Vagina (tissue), 2 donors: ENCODE measurements at regions not wholly inside any gene's neighbourhood (a gene's known extent, or its start where the extent isn't known, plus 50 kb on each side); places are given as distances from the start of the nearest gene placed in this dataset.

Experiments
- DNase-seq, 2 donors: peaks; one replicate each; pipeline ENCODE4 v3.0.0-alpha.2; 2017; ENCODE audit errors: extremely low spot score in 2 of 2
- H3K27ac ChIP-seq: fragments of 200-600 bp; sonication (generic); one replicate; pipeline ENCODE4 v1.5.1; 2019
- H3K27me3 ChIP-seq: fragments of 200-600 bp; sonication (generic); one replicate; pipeline ENCODE4 v1.5.1; 2019
- H3K36me3 ChIP-seq, 2 donors: fragments of 200-600 bp; sonication (generic); one replicate each; pipeline ENCODE4 v1.5.1; 2017 to 2019
- H3K4me1 ChIP-seq: fragments of 200-600 bp; sonication (generic); one replicate; pipeline ENCODE4 v1.5.1; 2019
- H3K4me3 ChIP-seq, 2 donors: fragments of 200-600 bp; sonication (generic); 1 replicate in 1 of 2; 2 replicates in 1 of 2; pipeline ENCODE4 v1.5.1; 2016 to 2019
- H3K9me3 ChIP-seq: fragments of 200-600 bp; sonication (generic); one replicate; pipeline ENCODE4 v1.5.1; 2019
- POLR2A ChIP-seq, 2 donors: fragments of 450-650 bp; IDR thresholded peaks; one replicate each; pipeline ENCODE4 v1.6.1; 2017; ENCODE audit warnings: antibody characterized with exemption in 2 of 2, mild to moderate bottlenecking in 2 of 2, moderate library complexity in 2 of 2
- POLR2AphosphoS5 ChIP-seq, 2 donors: sonication (generic); formaldehyde crosslinking; IDR thresholded peaks; one replicate each; pipeline ENCODE4 v1.9.0; 2017; ENCODE audit warnings: antibody characterized with exemption in 2 of 2, mild to moderate bottlenecking in 2 of 2, low read depth in 1 of 2; ENCODE audit not compliant: insufficient read depth in 1 of 2
- intact Hi-C: fragments of 100-400 bp; cut with DNase I; formaldehyde crosslinking; loops from one replicate; pipeline ENCODE4 v1.15.1; 2023
- TF ChIP-seq, protein P1 (sequence below), 3 experiments: fragments of 450-650 bp in 2 of 3; fragments of 200-600 bp in 1 of 3; sonication (generic) in 1 of 3; IDR thresholded peaks; one replicate each; pipeline ENCODE4 v1.5.1; 2017 to 2019; ENCODE audit warnings: antibody characterized with exemption in 3 of 3, mild to moderate bottlenecking in 2 of 3, moderate library complexity in 2 of 3

DNA sequence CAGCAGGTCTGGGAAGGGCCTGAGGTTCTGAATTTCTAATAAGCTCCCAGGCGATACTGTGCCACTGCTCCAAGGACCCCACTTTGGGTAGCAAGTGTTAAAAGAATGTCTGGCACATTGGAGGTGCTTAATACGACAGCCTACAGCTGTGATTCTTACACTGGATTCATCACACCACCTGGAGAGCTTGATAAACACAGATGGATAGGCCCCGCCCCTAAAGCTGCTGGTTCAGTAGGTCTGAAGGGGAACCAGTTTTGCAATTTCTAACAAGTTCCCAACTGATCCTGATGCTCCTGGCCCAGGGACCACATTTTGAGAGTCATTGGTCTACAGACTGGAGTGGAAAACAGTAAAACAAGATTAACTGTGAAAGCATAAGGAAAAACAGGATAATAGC lies 124.8 kb upstream of the ST8SIA2 start:
- intact Hi-C loops = no loop called here
- no peaks in the 10 kb centered on the region for H3K27me3 ChIP-seq
- H3K36me3 ChIP-seq = no peaks in the 10 kb centered on the region
- no peak overlapping the region for H3K4me3 ChIP-seq
- H3K27ac ChIP-seq = no peak overlapping the region
- no peaks in the 10 kb centered on the region for H3K4me1 ChIP-seq
- TF ChIP-seq POLR2A (IDR thresholded peaks at IDR 0.05) = no peak
- TF ChIP-seq, protein P1, sequence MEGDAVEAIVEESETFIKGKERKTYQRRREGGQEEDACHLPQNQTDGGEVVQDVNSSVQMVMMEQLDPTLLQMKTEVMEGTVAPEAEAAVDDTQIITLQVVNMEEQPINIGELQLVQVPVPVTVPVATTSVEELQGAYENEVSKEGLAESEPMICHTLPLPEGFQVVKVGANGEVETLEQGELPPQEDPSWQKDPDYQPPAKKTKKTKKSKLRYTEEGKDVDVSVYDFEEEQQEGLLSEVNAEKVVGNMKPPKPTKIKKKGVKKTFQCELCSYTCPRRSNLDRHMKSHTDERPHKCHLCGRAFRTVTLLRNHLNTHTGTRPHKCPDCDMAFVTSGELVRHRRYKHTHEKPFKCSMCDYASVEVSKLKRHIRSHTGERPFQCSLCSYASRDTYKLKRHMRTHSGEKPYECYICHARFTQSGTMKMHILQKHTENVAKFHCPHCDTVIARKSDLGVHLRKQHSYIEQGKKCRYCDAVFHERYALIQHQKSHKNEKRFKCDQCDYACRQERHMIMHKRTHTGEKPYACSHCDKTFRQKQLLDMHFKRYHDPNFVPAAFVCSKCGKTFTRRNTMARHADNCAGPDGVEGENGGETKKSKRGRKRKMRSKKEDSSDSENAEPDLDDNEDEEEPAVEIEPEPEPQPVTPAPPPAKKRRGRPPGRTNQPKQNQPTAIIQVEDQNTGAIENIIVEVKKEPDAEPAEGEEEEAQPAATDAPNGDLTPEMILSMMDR (IDR thresholded peaks at IDR 0.05) = no peak
- TF ChIP-seq POLR2AphosphoS5 (IDR thresholded peaks at IDR 0.05; ENCODE audit: insufficient read depth in 1 of 2, low read depth in 1 of 2) = no peak
- DNase-seq = no peak
- H3K9me3 ChIP-seq = no peaks in the 10 kb centered on the region

DNA sequence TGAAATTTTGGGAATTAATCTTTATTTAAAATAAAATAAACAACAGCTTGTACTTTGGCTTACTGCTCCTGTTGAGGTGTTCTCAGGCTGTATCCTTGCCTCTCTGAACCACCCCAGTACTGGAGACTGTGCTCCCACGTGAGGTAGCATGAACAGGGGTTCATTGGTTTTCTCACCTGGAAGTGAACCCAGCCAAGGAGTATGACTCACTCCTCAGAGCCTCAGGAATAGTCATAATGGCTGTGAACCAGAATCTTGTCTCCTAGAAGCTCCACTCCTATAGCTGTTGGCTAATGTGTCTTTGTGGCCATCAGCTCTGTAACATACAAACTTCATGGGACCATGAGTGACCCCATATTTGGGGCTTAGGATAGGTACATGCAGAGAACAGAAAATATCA lies 122.5 kb upstream of the ST8SIA2 start:
- Histone ChIP-seq H3K36me3 (no peaks in the 10 kb centered on the region), H3K9me3 (no peaks in the 10 kb centered on the region), H3K27me3 (no peaks in the 10 kb centered on the region), H3K4me1 (no peaks in the 10 kb centered on the region), H3K27ac (no peak overlapping the region), H3K4me3 (no peak overlapping the region)
- intact Hi-C loops = no loop called here
- TF ChIP-seq, protein P1 (IDR thresholded peaks at IDR 0.05) = no peak
- TF ChIP-seq POLR2AphosphoS5 (IDR thresholded peaks at IDR 0.05; ENCODE audit: insufficient read depth in 1 of 2, low read depth in 1 of 2) = no peak
- no peak for DNase-seq

DNA sequence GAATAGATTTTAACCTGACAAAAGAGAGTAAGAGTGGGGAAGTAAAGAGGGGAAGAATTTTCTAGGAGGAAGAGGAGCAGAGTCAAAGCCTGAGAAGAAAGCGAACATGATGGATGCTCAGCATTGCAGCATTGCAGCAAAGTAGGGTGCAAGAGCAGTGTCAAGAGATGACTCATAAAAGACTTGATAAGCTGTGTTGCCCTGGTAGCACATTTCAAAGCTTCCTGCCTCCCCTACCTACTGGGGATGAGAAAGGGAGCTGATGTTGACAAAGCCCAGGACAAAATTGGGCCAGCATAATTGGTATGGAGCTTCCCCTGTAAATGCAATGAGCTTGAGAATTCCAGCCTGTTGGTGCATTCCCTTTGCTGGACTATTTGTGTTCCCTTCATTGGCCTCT lies 121.6 kb upstream of the ST8SIA2 start:
- TF ChIP-seq POLR2AphosphoS5 (IDR thresholded peaks at IDR 0.05; ENCODE audit: insufficient read depth in 1 of 2, low read depth in 1 of 2) = no peak
- TF ChIP-seq, protein P1 (IDR thresholded peaks at IDR 0.05) = no peak
- TF ChIP-seq POLR2A (IDR thresholded peaks at IDR 0.05) = no peak
- H3K36me3 ChIP-seq = no peaks in the 10 kb centered on the region
- H3K4me3 ChIP-seq = no peak overlapping the region
- H3K9me3 ChIP-seq = no peaks in the 10 kb centered on the region
- H3K27me3 ChIP-seq = no peaks in the 10 kb centered on the region
- no peak overlapping the region for H3K27ac ChIP-seq
- intact Hi-C loops = no loop called here
- no peaks in the 10 kb centered on the region for H3K4me1 ChIP-seq
- DNase-seq = no peak

DNA sequence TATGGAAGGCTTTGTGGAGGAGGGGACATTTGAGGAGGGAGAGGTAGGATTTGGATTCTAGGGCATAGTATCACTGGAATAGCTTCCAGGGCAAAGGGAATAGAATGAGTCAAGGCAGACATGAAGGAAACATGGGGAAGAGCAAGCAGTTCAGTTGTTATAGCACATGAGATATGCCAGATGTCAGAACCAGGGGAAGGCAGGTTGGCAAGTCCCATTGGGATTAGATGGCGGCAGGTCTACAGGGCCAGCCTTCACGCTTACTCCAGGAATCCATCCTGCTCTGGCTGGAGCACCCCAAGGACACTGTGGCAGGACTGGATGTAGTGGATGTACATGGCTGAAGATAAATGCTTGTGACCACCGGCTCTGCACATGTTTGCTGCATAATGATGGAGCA lies 120.4 kb upstream of the ST8SIA2 start:
- no peaks in the 10 kb centered on the region for H3K36me3 ChIP-seq
- no peaks in the 10 kb centered on the region for H3K27me3 ChIP-seq
- TF ChIP-seq POLR2AphosphoS5 (IDR thresholded peaks at IDR 0.05; ENCODE audit: insufficient read depth in 1 of 2, low read depth in 1 of 2) = no peak
- TF ChIP-seq, protein P1 (IDR thresholded peaks at IDR 0.05) = no peak
- TF ChIP-seq POLR2A (IDR thresholded peaks at IDR 0.05) = no peak
- H3K27ac ChIP-seq = no peak overlapping the region
- H3K4me1 ChIP-seq = no peaks in the 10 kb centered on the region
- no peak overlapping the region for H3K4me3 ChIP-seq
- intact Hi-C loops = no loop called here
- DNase-seq = no peak
- no peaks in the 10 kb centered on the region for H3K9me3 ChIP-seq

DNA sequence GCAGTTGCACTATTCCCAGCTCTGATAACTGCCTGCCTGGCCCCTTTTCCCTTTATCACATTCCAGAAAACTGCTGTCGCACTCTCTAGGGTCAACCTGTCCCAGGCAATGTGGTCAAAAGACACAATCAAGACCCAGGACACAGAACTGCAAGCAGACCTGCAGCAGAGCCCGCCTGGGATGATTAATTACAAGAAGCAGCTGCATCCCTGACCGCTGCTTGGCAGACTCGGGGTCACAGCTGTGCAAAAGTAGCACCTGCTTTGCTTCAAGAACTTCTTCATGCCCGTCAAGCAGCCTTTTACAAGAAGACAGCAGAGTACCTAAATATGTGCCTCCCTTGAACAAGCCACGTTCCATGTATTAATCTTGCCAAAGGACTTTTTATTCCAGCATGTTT lies 120.0 kb upstream of the ST8SIA2 start:
- TF ChIP-seq, protein P1 (IDR thresholded peaks at IDR 0.05) = no peak
- TF ChIP-seq POLR2A (IDR thresholded peaks at IDR 0.05) (no peak), POLR2AphosphoS5 (IDR thresholded peaks at IDR 0.05; ENCODE audit: insufficient read depth in 1 of 2, low read depth in 1 of 2) (no peak)
- intact Hi-C loops = no loop called here
- Histone ChIP-seq H3K27ac (no peak overlapping the region), H3K9me3 (no peaks in the 10 kb centered on the region), H3K36me3 (no peaks in the 10 kb centered on the region), H3K27me3 (no peaks in the 10 kb centered on the region), H3K4me1 (no peaks in the 10 kb centered on the region), H3K4me3 (no peak overlapping the region)
- DNase-seq = no peak
